H1 (cell line): ENCODE measurements at regions not wholly inside any gene's neighbourhood (a gene's known extent, or its start where the extent isn't known, plus 50 kb on each side); places are given as distances from the start of the nearest gene placed in this dataset.

Source experiments
- CTCF ChIA-PET: fragments of 300-600 bp; sonication (Branson Sonifier 250); formaldehyde crosslinking; loops from one replicate; lab custom pipeline; 2021; ENCODE audit not compliant: partially characterized antibody; lab: Charles Lee
- POLR2A ChIA-PET: fragments of 300-600 bp; sonication (Branson Sonifier 250); formaldehyde crosslinking; loops from one replicate; lab custom pipeline; 2021; ENCODE audit warnings: inconsistent platforms; ENCODE audit not compliant: partially characterized antibody; lab: Charles Lee
- DNase-seq, 2 experiments: peaks; one replicate each; pipeline versions ENCODE4 v3.0.0 to v3.0.0-alpha.2; 2010 to 2022; ENCODE audit warnings: low spot score in 2 of 2, low read depth in 1 of 2, mixed read lengths in 1 of 2
- FAIRE-seq: peaks from 2 replicates; lab custom pipeline; 2011; peaks lifted over from hg19 to GRCh38; lab: Jason Lieb, UNC
- H2AFZ ChIP-seq: 2 replicates; pipeline ENCODE4 v1.8.1; 2012; ENCODE audit warnings: low read length, inconsistent platforms
- H2AK5ac ChIP-seq: 2 replicates; pipeline ENCODE4 v1.6.1; 2013; ENCODE audit warnings: low read depth, low read length
- H2BK120ac ChIP-seq: replicated peaks from 2 replicates; pipeline ENCODE3; 2013; ENCODE audit warnings: low read depth, low read length, inconsistent platforms
- H2BK12ac ChIP-seq: 2 replicates; pipeline ENCODE4 v1.6.1; 2013; ENCODE audit warnings: low read depth, low read length
- H2BK15ac ChIP-seq: 2 replicates; pipeline ENCODE4 v1.6.1; 2013; ENCODE audit warnings: low read length
- H2BK20ac ChIP-seq: 2 replicates; pipeline ENCODE4 v1.6.1; 2013; ENCODE audit warnings: low read length
- H2BK5ac ChIP-seq: 2 replicates; pipeline ENCODE4 v1.6.1; 2013; ENCODE audit warnings: low read depth, low read length
- H3K14ac ChIP-seq: 2 replicates; pipeline ENCODE4 v1.6.1; 2013; ENCODE audit warnings: inconsistent platforms; ENCODE audit not compliant: insufficient read length
- H3K18ac ChIP-seq: 2 replicates; pipeline ENCODE4 v1.6.1; 2013; ENCODE audit warnings: low read length; ENCODE audit errors: extremely low read depth
- H3K23ac ChIP-seq: 2 replicates; pipeline ENCODE4 v1.6.1; 2013; ENCODE audit warnings: inconsistent platforms; ENCODE audit not compliant: insufficient read length
- H3K23me2 ChIP-seq: 2 replicates; pipeline ENCODE4 v1.6.1; 2013; ENCODE audit warnings: low read depth, low read length
- H3K27ac ChIP-seq: 2 replicates; pipeline ENCODE4 v1.6.1; 2011; ENCODE audit warnings: low read depth, low read length, inconsistent platforms
- H3K27me3 ChIP-seq, 4 experiments: replicated peaks in 1 of 4; 1 replicate in 1 of 4; 2 replicates in 3 of 4; pipeline versions ENCODE4 v1.6.1 to v1.8.1; 2011 to 2013; ENCODE audit warnings: low read length in 3 of 4, mild to moderate bottlenecking in 3 of 4, inconsistent platforms in 2 of 4, mixed read lengths in 2 of 4, moderate library complexity in 1 of 4; ENCODE audit not compliant: control insufficient read depth in 3 of 4, insufficient read depth in 3 of 4; ENCODE audit errors: extremely low read depth in 1 of 4
- H3K36me3 ChIP-seq, 4 experiments: 2 replicates each; pipeline versions ENCODE4 v1.6.1 to v1.8.1; 2011 to 2013; ENCODE audit warnings: mild to moderate bottlenecking in 4 of 4, low read length in 3 of 4, moderate library complexity in 2 of 4, control low read depth in 1 of 4, inconsistent platforms in 1 of 4; ENCODE audit not compliant: insufficient read depth in 4 of 4, control insufficient read depth in 2 of 4
- H3K4ac ChIP-seq: replicated peaks from 2 replicates; pipeline ENCODE3; 2013; ENCODE audit warnings: low read length, low read depth, mixed read lengths, inconsistent platforms; ENCODE audit not compliant: insufficient read length
- H3K4me1 ChIP-seq, 4 experiments: replicated peaks in 1 of 4; 1 replicate in 1 of 4; 2 replicates in 3 of 4; pipeline versions ENCODE4 v1.6.1 to v1.8.1; 2011 to 2013; ENCODE audit warnings: low read length in 3 of 4, inconsistent platforms in 2 of 4, mixed read lengths in 1 of 4; ENCODE audit not compliant: insufficient read depth in 4 of 4, control insufficient read depth in 3 of 4
- H3K4me2 ChIP-seq, 2 experiments: 2 replicates each; pipeline versions ENCODE4 v1.6.1 to v1.8.1; 2011 to 2013; ENCODE audit warnings: low read depth in 2 of 2, low read length in 2 of 2, control low read depth in 1 of 2, inconsistent platforms in 1 of 2, mild to moderate bottlenecking in 1 of 2; ENCODE audit not compliant: insufficient read depth in 1 of 2
- H3K4me3 ChIP-seq, 4 experiments: fragments of 200-600, 300-600 bp in 1 of 4; sonication (generic), shearing (Covaris generic), sonication (Bioruptor Twin) in 1 of 4; 2 replicates each; pipeline versions ENCODE4 v1.5.1 to v1.8.1; 2011 to 2016; ENCODE audit warnings: low read length in 4 of 4, low read depth in 3 of 4, control low read depth in 2 of 4, inconsistent platforms in 2 of 4, mild to moderate bottlenecking in 2 of 4, mixed read lengths in 1 of 4, moderate library complexity in 1 of 4; ENCODE audit not compliant: insufficient read depth in 2 of 4; ENCODE audit errors: extremely low read depth in 1 of 4
- H3K56ac ChIP-seq: replicated peaks from 2 replicates; pipeline ENCODE3; 2013; ENCODE audit warnings: low read depth, mild to moderate bottlenecking, mixed read lengths, low read length, inconsistent platforms; ENCODE audit not compliant: insufficient read length
- H3K79me1 ChIP-seq: 2 replicates; pipeline ENCODE4 v1.6.1; 2013; ENCODE audit warnings: low read depth, low read length, control low read depth
- H3K79me2 ChIP-seq, 2 experiments: 2 replicates each; pipeline versions ENCODE4 v1.6.1 to v1.8.1; 2012 to 2013; ENCODE audit warnings: low read length in 2 of 2, mild to moderate bottlenecking in 2 of 2, inconsistent platforms in 1 of 2; ENCODE audit not compliant: insufficient read depth in 2 of 2, control insufficient read depth in 1 of 2
- H3K9ac ChIP-seq, 4 experiments: replicated peaks in 1 of 4; 1 replicate in 1 of 4; 2 replicates in 3 of 4; pipeline versions ENCODE4 v1.6.1 to v1.8.1; 2011 to 2013; ENCODE audit warnings: low read depth in 3 of 4, low read length in 3 of 4, control low read depth in 2 of 4, mild to moderate bottlenecking in 2 of 4, moderate library complexity in 2 of 4, inconsistent platforms in 1 of 4; ENCODE audit errors: extremely low read depth in 1 of 4
- H3K9me3 ChIP-seq, 2 experiments: 2 replicates each; pipeline versions ENCODE4 v1.6.1 to v1.8.1; 2012 to 2013; ENCODE audit warnings: mild to moderate bottlenecking in 2 of 2, moderate library complexity in 2 of 2, control low read depth in 1 of 2, inconsistent platforms in 1 of 2, low read depth in 1 of 2, low read length in 1 of 2, mixed read lengths in 1 of 2; ENCODE audit not compliant: insufficient read depth in 2 of 2
- H4K20me1 ChIP-seq, 2 experiments: replicated peaks in 1 of 2; 2 replicates each; pipeline versions ENCODE3 to v1.8.1; 2011 to 2013; ENCODE audit warnings: inconsistent platforms in 2 of 2, low read length in 2 of 2, mild to moderate bottlenecking in 1 of 2; ENCODE audit not compliant: insufficient read depth in 2 of 2, control insufficient read depth in 1 of 2
- H4K5ac ChIP-seq: 2 replicates; pipeline ENCODE4 v1.6.1; 2013; ENCODE audit warnings: low read length, low read depth, mixed read lengths, inconsistent platforms; ENCODE audit not compliant: insufficient read length
- H4K8ac ChIP-seq: 2 replicates; pipeline ENCODE4 v1.8.0; 2013; ENCODE audit warnings: mild to moderate bottlenecking, moderate library complexity, low read length, inconsistent platforms; ENCODE audit not compliant: insufficient read depth; ENCODE audit errors: extremely low read depth
- H4K91ac ChIP-seq: replicated peaks from 2 replicates; pipeline ENCODE3; 2013; ENCODE audit warnings: low read length, mixed read lengths, inconsistent platforms; ENCODE audit not compliant: insufficient read length
- KDM5A ChIP-seq: fragments of 200-600 bp; IDR thresholded peaks from 2 replicates; pipeline ENCODE4 v1.7.1; 2012; ENCODE audit warnings: mild to moderate bottlenecking, low read length, inconsistent platforms, mixed read lengths
- RAD21 ChIP-seq, 2 experiments: IDR thresholded peaks in 1 of 2; conservative IDR thresholded peaks in 1 of 2; 2 replicates each; pipeline ENCODE4 v1.6.1; 2011; ENCODE audit warnings: low read depth in 2 of 2, low read length in 2 of 2, improper control_type of control experiment in 1 of 2, inconsistent platforms in 1 of 2, mild to moderate bottlenecking in 1 of 2, moderate library complexity in 1 of 2
- RNF2 ChIP-seq: fragments of 200-900, 300-1000 bp; sonication (generic); IDR thresholded peaks from 2 replicates; pipeline ENCODE4 v1.7.1; 2016; ENCODE audit warnings: borderline replicate concordance, low read depth, mild to moderate bottlenecking, antibody characterized with exemption, low read length; ENCODE audit not compliant: poor library complexity, severe bottlenecking; ENCODE audit errors: missing control alignments
- SP1 ChIP-seq: IDR thresholded peaks from 2 replicates; pipeline ENCODE4 v1.6.1; 2011; ENCODE audit warnings: low read depth, low read length
- WGBS, 2 experiments: shearing (Covaris generic) in 1 of 2; methylation state at CpG; one replicate each; pipeline versions ENCODE4 v1.1.6 to v1.1.7; 2013 to 2015; ENCODE audit warnings: low lambda C conversion rate in 2 of 2, mixed read lengths in 2 of 2, inconsistent platforms in 1 of 2, low coverage in 1 of 2, missing lambda C conversion rate in 1 of 2; ENCODE audit not compliant: insufficient replicate concordance in 2 of 2, insufficient coverage in 1 of 2, insufficient read length in 1 of 2; ENCODE audit errors: extremely low coverage in 1 of 2, missing lambda C conversion rate in 1 of 2; 5-methylcytosine and 5-hydroxymethylcytosine counted together

- Histone ChIP-seq H3K4ac (no peak overlapping the region), H3K4me3 (no peak overlapping the region), H2BK15ac (no peak overlapping the region), H2AK5ac (no peak overlapping the region), H3K27ac (no peak overlapping the region), H2BK20ac (no peak overlapping the region), H4K5ac (no peak overlapping the region), H3K27me3 (peaks cover 0 to 1% (median 0%) of the 10 kb centered on the region in 4 experiments; a peak in 1 of 7 replicates), H3K4me2 (no peak overlapping the region), H3K14ac (no peak overlapping the region), H2AFZ (no peak overlapping the region), H3K79me2 (no peaks in the 10 kb centered on the region), H2BK5ac (no peak overlapping the region), H3K23me2 (no peaks in the 10 kb centered on the region), H3K4me1 (no peaks in the 10 kb centered on the region), H3K56ac (no peak overlapping the region), H4K91ac (no peak overlapping the region), H2BK12ac (no peak overlapping the region), H2BK120ac (no peak overlapping the region), H3K18ac (no peak overlapping the region), H3K9ac (no peak overlapping the region), H3K9me3 (no peaks in the 10 kb centered on the region), H4K20me1 (no peaks in the 10 kb centered on the region), H4K8ac (no peak overlapping the region), H3K23ac (no peak overlapping the region), H3K79me1 (no peaks in the 10 kb centered on the region), H3K36me3 (no peaks in the 10 kb centered on the region)
- ChIA-PET POLR2A (no interaction called here), CTCF (no interaction called here)
- WGBS, 2 experiments, result 86% methylated on average over 5 of the region's 5 CpGs; no CpG with 5 or more reads in 1 of the 2 experiments
- TF ChIP-seq KDM5A, result no peak
- no peak for TF ChIP-seq RAD21 (IDR thresholded peaks at IDR 0.05 in 1 of 2, conservative IDR thresholded peaks at IDR 0.05 in 1 of 2; ENCODE audit: low read depth in 2 of 2, low read length in 2 of 2)
- no peak for TF ChIP-seq RNF2
- TF ChIP-seq SP1, result no peak
- FAIRE-seq, result no peak
- no peak for DNase-seq
Observed at GRCh38 chr2:188770296-188770695, 203.9 kb upstream of the COL3A1 start.
